ENCODE measurements at regions not wholly inside any gene's neighbourhood (a gene's known extent, or its start where the extent isn't known, plus 50 kb on each side); places are given as distances from the start of the nearest gene placed in this dataset.

DNA sequence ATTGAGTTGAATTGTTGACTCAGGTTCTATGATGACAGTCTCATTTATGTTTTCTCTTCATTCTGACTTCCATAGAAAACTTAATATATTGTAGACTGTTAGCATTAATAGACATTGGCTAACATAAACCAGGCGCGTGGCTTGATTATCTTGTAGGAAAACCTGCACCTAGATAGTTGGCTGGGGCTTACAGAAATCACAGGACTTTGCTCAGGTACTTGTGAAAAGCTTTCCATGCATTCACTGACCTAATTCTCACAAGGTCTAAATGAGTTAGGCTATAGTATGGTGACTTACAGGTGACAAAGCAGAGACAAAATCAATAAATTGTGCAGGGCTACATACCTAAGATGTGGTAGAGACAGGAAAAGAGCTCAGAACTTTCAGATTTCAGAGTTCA, 212.8 kb downstream of the GPAT3 start:
- ChIA-PET POLR2A (interaction anchor here (1.7 kb wide), 1 partner anchor 9 kb away, joined by 5 read pairs; no protein-coding TSS in a partner anchor), CTCF (ENCODE audit: low intra/inter-chr PET ratio) (no interaction called here)
- Histone ChIP-seq H3K27me3 (ENCODE audit: control insufficient read depth in 2 of 2, insufficient read depth in 2 of 2, low read length in 2 of 2) (no peaks in the 10 kb centered on the region; a peak in 1 of 5 replicates), H3K36me3 (ENCODE audit: control insufficient read depth, insufficient read depth, low read length) (no peaks in the 10 kb centered on the region), H3K4me1 (replicated peaks in 1 of 2; ENCODE audit: control insufficient read depth in 2 of 2, insufficient read depth in 2 of 2, low read length in 2 of 2) (no peaks in the 10 kb centered on the region), H3K9me1 (ENCODE audit: control insufficient read depth, insufficient read depth, low read length) (no peaks in the 10 kb centered on the region), H2AFZ (ENCODE audit: low read depth, low read length) (no peak overlapping the region), H4K20me1 (replicated peaks; ENCODE audit: control insufficient read depth, insufficient read depth, low read length) (no peaks in the 10 kb centered on the region), H3K27ac (ENCODE audit: extremely low read depth, low read depth, low read length) (no peak overlapping the region), H3K4me3 (no peak overlapping the region), H3K79me2 (ENCODE audit: control insufficient read depth, insufficient read depth, low read length) (no peaks in the 10 kb centered on the region), H3K9ac (ENCODE audit: insufficient read depth in 1 of 2, low read depth in 2 of 2, low read length in 2 of 2) (no peak overlapping the region), H3K9me3 (replicated peaks; ENCODE audit: control insufficient read depth, insufficient read depth, low read depth, low read length) (no peaks in the 10 kb centered on the region), H3K4me2 (ENCODE audit: insufficient read depth, low read length) (no peak overlapping the region)
- BruUV-seq (replicated peaks): no TSS peak
- no peak for DNase-seq (ENCODE audit: extremely low read depth in 1 of 4, low spot score in 3 of 4)
- ATAC-seq: no peak
- in situ Hi-C loops (cut with MboI): no loop called here
- no peak for FAIRE-seq
- intact Hi-C loops (cut with micrococcal nuclease): no loop called here
- 4% methylated on average over 2 of the region's 2 CpGs for WGBS (ENCODE audit: insufficient coverage, low coverage, missing lambda C conversion rate)
- TF ChIP-seq SMAD1 (IDR thresholded peaks at IDR 0.05; ENCODE audit: low read depth, low read length, partially characterized antibody): no peak
- no peak for TF ChIP-seq FOXK2 (conservative IDR thresholded peaks at IDR 0.05 in 1 of 2, IDR thresholded peaks at IDR 0.05 in 1 of 2; ENCODE audit: low read depth in 2 of 2)
- TF ChIP-seq MAFF (IDR thresholded peaks at IDR 0.05; ENCODE audit: low read length): no peak
- no peak for TF ChIP-seq SP1 (CRISPR knock-in tag; IDR thresholded peaks at IDR 0.05)
- no peak for TF ChIP-seq MED1 (CRISPR knock-in tag; IDR thresholded peaks at IDR 0.05; ENCODE audit: borderline replicate concordance)
- TF ChIP-seq KAT2B (IDR thresholded peaks at IDR 0.05; ENCODE audit: low read depth, low read length): no peak
- TF ChIP-seq, protein P1, sequence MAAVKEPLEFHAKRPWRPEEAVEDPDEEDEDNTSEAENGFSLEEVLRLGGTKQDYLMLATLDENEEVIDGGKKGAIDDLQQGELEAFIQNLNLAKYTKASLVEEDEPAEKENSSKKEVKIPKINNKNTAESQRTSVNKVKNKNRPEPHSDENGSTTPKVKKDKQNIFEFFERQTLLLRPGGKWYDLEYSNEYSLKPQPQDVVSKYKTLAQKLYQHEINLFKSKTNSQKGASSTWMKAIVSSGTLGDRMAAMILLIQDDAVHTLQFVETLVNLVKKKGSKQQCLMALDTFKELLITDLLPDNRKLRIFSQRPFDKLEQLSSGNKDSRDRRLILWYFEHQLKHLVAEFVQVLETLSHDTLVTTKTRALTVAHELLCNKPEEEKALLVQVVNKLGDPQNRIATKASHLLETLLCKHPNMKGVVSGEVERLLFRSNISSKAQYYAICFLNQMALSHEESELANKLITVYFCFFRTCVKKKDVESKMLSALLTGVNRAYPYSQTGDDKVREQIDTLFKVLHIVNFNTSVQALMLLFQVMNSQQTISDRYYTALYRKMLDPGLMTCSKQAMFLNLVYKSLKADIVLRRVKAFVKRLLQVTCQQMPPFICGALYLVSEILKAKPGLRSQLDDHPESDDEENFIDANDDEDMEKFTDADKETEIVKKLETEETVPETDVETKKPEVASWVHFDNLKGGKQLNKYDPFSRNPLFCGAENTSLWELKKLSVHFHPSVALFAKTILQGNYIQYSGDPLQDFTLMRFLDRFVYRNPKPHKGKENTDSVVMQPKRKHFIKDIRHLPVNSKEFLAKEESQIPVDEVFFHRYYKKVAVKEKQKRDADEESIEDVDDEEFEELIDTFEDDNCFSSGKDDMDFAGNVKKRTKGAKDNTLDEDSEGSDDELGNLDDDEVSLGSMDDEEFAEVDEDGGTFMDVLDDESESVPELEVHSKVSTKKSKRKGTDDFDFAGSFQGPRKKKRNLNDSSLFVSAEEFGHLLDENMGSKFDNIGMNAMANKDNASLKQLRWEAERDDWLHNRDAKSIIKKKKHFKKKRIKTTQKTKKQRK (IDR thresholded peaks at IDR 0.05; ENCODE audit: borderline replicate concordance, low read depth, low read length): no peak

Measured in K562 (cell line).